Hepatocyte (in vitro differentiated cells): ENCODE measurements at regions not wholly inside any gene's neighbourhood (a gene's known extent, or its start where the extent isn't known, plus 50 kb on each side); places are given as distances from the start of the nearest gene placed in this dataset.

Experiments
- CTCF ChIP-seq: fragments of 200-600 bp; sonication (generic); IDR thresholded peaks from 2 replicates; pipeline ENCODE4 v1.5.1; 2016; ENCODE audit warnings: antibody characterized with exemption, mild to moderate bottlenecking; ENCODE audit not compliant: poor library complexity
- EZH2 ChIP-seq: fragments of 200-600 bp; sonication (generic); IDR thresholded peaks from 2 replicates; pipeline ENCODE4 v1.6.1; 2016; ENCODE audit warnings: antibody characterized with exemption, mild to moderate bottlenecking, borderline replicate concordance
- EZH2phosphoT487 ChIP-seq: fragments of 200-600 bp; sonication (generic); IDR thresholded peaks from one replicate; pipeline ENCODE4 v1.6.1; 2018; ENCODE audit warnings: antibody characterized with exemption, mild to moderate bottlenecking, low read depth, moderate library complexity; ENCODE audit not compliant: unreplicated experiment, severe bottlenecking

GRCh38 chr11:97685695-97686094 lies 1295.9 kb downstream of the JRKL start:
- TF ChIP-seq CTCF (no peak), EZH2 (no peak), EZH2phosphoT487 (no peak)
